Neuronal stem cell (in vitro differentiated cells): ENCODE measurements at regions not wholly inside any gene's neighbourhood (a gene's known extent, or its start where the extent isn't known, plus 50 kb on each side); places are given as distances from the start of the nearest gene placed in this dataset.

Experiments
- DNase-seq: peaks from one replicate; pipeline ENCODE4 v3.0.0-alpha.2; 2013; ENCODE audit warnings: low spot score
- H2AFZ ChIP-seq: one replicate; pipeline ENCODE4 v1.6.1; 2013; ENCODE audit warnings: mild to moderate bottlenecking, low read length, inconsistent platforms
- H2AK5ac ChIP-seq: 2 replicates; pipeline ENCODE4 v1.6.1; 2013; ENCODE audit warnings: low read depth, mild to moderate bottlenecking, inconsistent platforms, low read length, moderate library complexity, mixed read lengths
- H2BK120ac ChIP-seq: 2 replicates; pipeline ENCODE4 v1.6.1; 2013; ENCODE audit warnings: low read depth, mild to moderate bottlenecking, inconsistent platforms, low read length, moderate library complexity, mixed read lengths
- H2BK12ac ChIP-seq: one replicate; pipeline ENCODE4 v1.6.1; 2013; ENCODE audit warnings: low read length, inconsistent platforms
- H2BK15ac ChIP-seq: 2 replicates; pipeline ENCODE4 v1.6.1; 2013; ENCODE audit warnings: mild to moderate bottlenecking, low read length, inconsistent platforms, mixed read lengths
- H2BK5ac ChIP-seq: one replicate; pipeline ENCODE4 v1.6.1; 2013; ENCODE audit warnings: inconsistent platforms, mild to moderate bottlenecking, low read length, moderate library complexity
- H3K14ac ChIP-seq: one replicate; pipeline ENCODE4 v1.6.1; 2013; ENCODE audit warnings: low read length, inconsistent platforms
- H3K18ac ChIP-seq: 2 replicates; pipeline ENCODE4 v1.6.1; 2013; ENCODE audit warnings: low read length, inconsistent platforms
- H3K23ac ChIP-seq: 2 replicates; pipeline ENCODE4 v1.6.1; 2013; ENCODE audit warnings: low read depth, mild to moderate bottlenecking, mixed read lengths, low read length, inconsistent platforms; ENCODE audit not compliant: poor library complexity
- H3K27ac ChIP-seq: replicated peaks from 3 replicates; pipeline ENCODE4 v1.5.1; 2013; ENCODE audit warnings: low read length, inconsistent platforms
- H3K27me3 ChIP-seq, 3 experiments: 2 replicates each; pipeline ENCODE4 v1.6.1; 2013; ENCODE audit warnings: low read length in 3 of 3, mild to moderate bottlenecking in 2 of 3, inconsistent platforms in 1 of 3, low read depth in 1 of 3, mixed read lengths in 1 of 3, moderate library complexity in 1 of 3; ENCODE audit not compliant: control insufficient read depth in 3 of 3, insufficient read depth in 3 of 3
- H3K36me3 ChIP-seq, 2 donors: replicated peaks in 1 of 2; 2 replicates each; pipeline ENCODE4 v1.6.1; 2013; ENCODE audit warnings: low read length in 2 of 2; ENCODE audit not compliant: control insufficient read depth in 2 of 2, insufficient read depth in 2 of 2
- H3K4ac ChIP-seq: 2 replicates; pipeline ENCODE4 v1.6.1; 2013; ENCODE audit warnings: inconsistent platforms, mild to moderate bottlenecking, low read length, moderate library complexity
- H3K4me1 ChIP-seq, 2 donors: 1 replicate in 1 of 2; 2 replicates in 1 of 2; pipeline ENCODE4 v1.6.1; 2013; ENCODE audit warnings: low read length in 2 of 2, low read depth in 1 of 2; ENCODE audit not compliant: control insufficient read depth in 2 of 2, insufficient read depth in 1 of 2
- H3K4me2 ChIP-seq: one replicate; pipeline ENCODE4 v1.6.1; 2013; ENCODE audit warnings: mild to moderate bottlenecking, low read length, inconsistent platforms; ENCODE audit not compliant: insufficient read depth, poor library complexity, severe bottlenecking
- H3K4me3 ChIP-seq, 2 donors: 2 replicates each; pipeline ENCODE4 v1.5.1; 2013; ENCODE audit warnings: low read length in 2 of 2, mild to moderate bottlenecking in 2 of 2, inconsistent platforms in 1 of 2, moderate library complexity in 1 of 2
- H3K79me1 ChIP-seq: one replicate; pipeline ENCODE4 v1.6.1; 2013; ENCODE audit warnings: low read depth, mild to moderate bottlenecking, inconsistent platforms, low read length, moderate library complexity
- H3K9ac ChIP-seq: one replicate; pipeline ENCODE4 v1.6.1; 2013; ENCODE audit warnings: mild to moderate bottlenecking, low read depth, low read length, inconsistent platforms; ENCODE audit not compliant: poor library complexity
- H3K9me3 ChIP-seq, 2 donors: replicated peaks in 1 of 2; 2 replicates each; pipeline versions ENCODE3 to v1.6.1; 2013; ENCODE audit warnings: low read length in 2 of 2, mild to moderate bottlenecking in 2 of 2, inconsistent platforms in 1 of 2, low read depth in 1 of 2, mixed read lengths in 1 of 2, moderate library complexity in 1 of 2; ENCODE audit not compliant: control insufficient read depth in 2 of 2, insufficient read depth in 1 of 2
- H4K8ac ChIP-seq: one replicate; pipeline ENCODE4 v1.6.1; 2013; ENCODE audit warnings: low read depth, mild to moderate bottlenecking, inconsistent platforms, low read length, moderate library complexity
- H4K91ac ChIP-seq: one replicate; pipeline ENCODE4 v1.6.1; 2013; ENCODE audit warnings: low read length, low read depth, mild to moderate bottlenecking, inconsistent platforms; ENCODE audit not compliant: poor library complexity
- WGBS, 2 donors: extraction: QIAGEN DNeasy Blood & Tissue Kit; methylation state at CpG; one replicate each; pipeline ENCODE4 v1.1.7; 2013; ENCODE audit warnings: missing lambda C conversion rate in 2 of 2, mixed read lengths in 1 of 2; ENCODE audit not compliant: insufficient read length in 2 of 2, insufficient replicate concordance in 1 of 2; ENCODE audit errors: extremely low coverage in 2 of 2; 5-methylcytosine and 5-hydroxymethylcytosine counted together

- DNase-seq: no peak
- H3K27ac ChIP-seq: no peak overlapping the region
- H2BK12ac ChIP-seq: no peak overlapping the region
- no peak overlapping the region for H2BK5ac ChIP-seq
- H4K91ac ChIP-seq: no peak overlapping the region
- no peak overlapping the region for H3K4me3 ChIP-seq
- no peaks in the 10 kb centered on the region for H3K36me3 ChIP-seq
- H3K14ac ChIP-seq: no peak overlapping the region
- no peak overlapping the region for H3K18ac ChIP-seq
- no peak overlapping the region for H3K23ac ChIP-seq
- WGBS, 2 donors: no CpG with 5 or more reads among the region's 5 CpGs
- no peak overlapping the region for H2BK120ac ChIP-seq
- H3K27me3 ChIP-seq: no peaks in the 10 kb centered on the region
- H3K9me3 ChIP-seq: no peaks in the 10 kb centered on the region
- H2BK15ac ChIP-seq: no peak overlapping the region
- H3K4me2 ChIP-seq: no peak overlapping the region
- H3K4me1 ChIP-seq: no peaks in the 10 kb centered on the region
- H3K4ac ChIP-seq: no peak overlapping the region
- H2AK5ac ChIP-seq: no peak overlapping the region
- H3K9ac ChIP-seq: no peak overlapping the region
- H3K79me1 ChIP-seq: no peaks in the 10 kb centered on the region
- no peak overlapping the region for H4K8ac ChIP-seq
- H2AFZ ChIP-seq: no peak overlapping the region
Observed at GRCh38 chr12:58596381-58596780, 323.9 kb downstream of the LRIG3 start.

GRCh38 chr12:58601529-58601928, 318.8 kb downstream of the LRIG3 start:
- Histone ChIP-seq H3K4me1 (no peaks in the 10 kb centered on the region), H2BK120ac (no peak overlapping the region), H2AK5ac (no peak overlapping the region), H3K9me3 (no peaks in the 10 kb centered on the region), H3K4me2 (no peak overlapping the region), H3K27me3 (no peaks in the 10 kb centered on the region), H3K79me1 (no peaks in the 10 kb centered on the region), H3K27ac (no peak overlapping the region), H2AFZ (no peak overlapping the region), H2BK15ac (no peak overlapping the region), H3K9ac (no peak overlapping the region), H3K14ac (no peak overlapping the region), H3K4ac (no peak overlapping the region), H4K8ac (no peak overlapping the region), H3K18ac (no peak overlapping the region), H3K4me3 (no peak overlapping the region), H3K23ac (no peak overlapping the region), H2BK12ac (no peak overlapping the region), H2BK5ac (no peak overlapping the region), H3K36me3 (no peaks in the 10 kb centered on the region), H4K91ac (no peak overlapping the region)
- no peak for DNase-seq
- WGBS, 2 donors: no CpG with 5 or more reads among the region's 1 CpG

GRCh38 chr12:58602179-58602578, 318.1 kb downstream of the LRIG3 start:
- Histone ChIP-seq H2BK12ac (no peak overlapping the region), H3K23ac (no peak overlapping the region), H3K4me2 (no peak overlapping the region), H3K36me3 (no peaks in the 10 kb centered on the region), H3K4ac (no peak overlapping the region), H3K18ac (no peak overlapping the region), H3K4me1 (no peaks in the 10 kb centered on the region), H2AK5ac (no peak overlapping the region), H3K14ac (no peak overlapping the region), H4K91ac (no peak overlapping the region), H2BK15ac (no peak overlapping the region), H3K27me3 (no peaks in the 10 kb centered on the region), H3K79me1 (no peaks in the 10 kb centered on the region), H2BK5ac (no peak overlapping the region), H4K8ac (no peak overlapping the region), H3K4me3 (no peak overlapping the region), H2AFZ (no peak overlapping the region), H3K27ac (no peak overlapping the region), H3K9me3 (no peaks in the 10 kb centered on the region), H2BK120ac (no peak overlapping the region), H3K9ac (no peak overlapping the region)
- no peak for DNase-seq
- WGBS, 2 donors: no CpG with 5 or more reads among the region's 6 CpGs

- no peak for DNase-seq
- Histone ChIP-seq H2BK12ac (no peak overlapping the region), H3K4me3 (no peak overlapping the region), H3K9me3 (no peaks in the 10 kb centered on the region), H4K8ac (no peak overlapping the region), H2AFZ (no peak overlapping the region), H3K4ac (no peak overlapping the region), H3K36me3 (no peaks in the 10 kb centered on the region), H3K18ac (no peak overlapping the region), H2BK5ac (no peak overlapping the region), H3K4me1 (no peaks in the 10 kb centered on the region), H4K91ac (no peak overlapping the region), H3K9ac (no peak overlapping the region), H2BK15ac (no peak overlapping the region), H2BK120ac (no peak overlapping the region), H3K27ac (no peak overlapping the region), H3K4me2 (no peak overlapping the region), H3K14ac (no peak overlapping the region), H3K79me1 (no peaks in the 10 kb centered on the region), H3K23ac (no peak overlapping the region), H2AK5ac (no peak overlapping the region), H3K27me3 (no peaks in the 10 kb centered on the region)
- no CpG with 5 or more reads among the region's 1 CpG for WGBS, 2 donors
Observed at GRCh38 chr12:58602736-58603135, 317.6 kb downstream of the LRIG3 start.
